ENCODE measurements at regions not wholly inside any gene's neighbourhood (a gene's known extent, or its start where the extent isn't known, plus 50 kb on each side); places are given as distances from the start of the nearest gene placed in this dataset.

GRCh38 chr13:106259928-106260327, 275.5 kb downstream of the EFNB2 start:
- TF ChIP-seq CTCF (conservative IDR thresholded peaks at IDR 0.05; ENCODE audit: low read length) (no peak), EZH2phosphoT487 (IDR thresholded peaks at IDR 0.05; ENCODE audit: borderline replicate concordance, low read depth, low read length) (no peak)

Data from OCI-LY7 (cell line).